ENCODE measurements at regions not wholly inside any gene's neighbourhood (a gene's known extent, or its start where the extent isn't known, plus 50 kb on each side); places are given as distances from the start of the nearest gene placed in this dataset.

DNA sequence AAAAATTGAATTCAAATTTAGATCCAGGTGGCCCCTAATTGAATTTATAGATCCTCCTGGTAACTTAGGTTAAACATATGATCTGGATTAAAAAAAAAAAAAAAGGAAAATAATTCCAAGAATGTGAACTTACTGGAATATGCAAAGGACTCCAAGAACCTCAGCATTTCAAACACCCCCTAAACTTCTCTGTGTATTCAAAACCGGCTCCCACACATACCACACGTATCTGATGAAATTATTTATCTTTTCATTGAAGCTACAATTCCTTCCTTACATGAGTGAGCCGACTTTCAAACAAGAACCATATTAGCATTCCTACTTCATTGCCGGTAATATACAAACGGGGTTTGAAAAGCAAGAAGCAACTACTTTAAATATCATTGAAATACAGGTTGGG lies 61.4 kb upstream of the FMN2 start:
- TF ChIP-seq CTCF (IDR thresholded peaks at IDR 0.05 in 2 of 3, conservative IDR thresholded peaks at IDR 0.05 in 1 of 3; ENCODE audit: insufficient read depth in 2 of 3, low read depth in 1 of 3, low read length in 3 of 3), result no peak
- TF ChIP-seq NKRF (IDR thresholded peaks at IDR 0.05; ENCODE audit: borderline replicate concordance), result no peak
- TF ChIP-seq ETV5 (CRISPR knock-in tag; IDR thresholded peaks at IDR 0.05; ENCODE audit: low read depth), result no peak
- TF ChIP-seq ZNF707 (CRISPR knock-in tag; conservative IDR thresholded peaks at IDR 0.05), result no peak
- TF ChIP-seq ZFPM2 (CRISPR knock-in tag; IDR thresholded peaks at IDR 0.05), result no peak
- TF ChIP-seq HDAC2 (IDR thresholded peaks at IDR 0.05), result no peak
- no peak for TF ChIP-seq NFIC (IDR thresholded peaks at IDR 0.05)
- no peak for TF ChIP-seq MBD1 (CRISPR knock-in tag; IDR thresholded peaks at IDR 0.05)
- TF ChIP-seq ZNF121 (CRISPR knock-in tag; conservative IDR thresholded peaks at IDR 0.05), result no peak
- no peak for TF ChIP-seq ZFX (CRISPR knock-in tag; IDR thresholded peaks at IDR 0.05)
- TF ChIP-seq PURB (CRISPR knock-in tag; IDR thresholded peaks at IDR 0.05; ENCODE audit: low read depth), result no peak
- no peak for TF ChIP-seq ETV6 (IDR thresholded peaks at IDR 0.05; ENCODE audit: borderline replicate concordance in 1 of 2, low read depth in 2 of 2, low read length in 1 of 2)
- TF ChIP-seq ETV6 (CRISPR knock-in tag; IDR thresholded peaks at IDR 0.05; ENCODE audit: borderline replicate concordance), result no peak

Measured in K562 (cell line).